ENCODE measurements at regions not wholly inside any gene's neighbourhood (a gene's known extent, or its start where the extent isn't known, plus 50 kb on each side); places are given as distances from the start of the nearest gene placed in this dataset.

DNA sequence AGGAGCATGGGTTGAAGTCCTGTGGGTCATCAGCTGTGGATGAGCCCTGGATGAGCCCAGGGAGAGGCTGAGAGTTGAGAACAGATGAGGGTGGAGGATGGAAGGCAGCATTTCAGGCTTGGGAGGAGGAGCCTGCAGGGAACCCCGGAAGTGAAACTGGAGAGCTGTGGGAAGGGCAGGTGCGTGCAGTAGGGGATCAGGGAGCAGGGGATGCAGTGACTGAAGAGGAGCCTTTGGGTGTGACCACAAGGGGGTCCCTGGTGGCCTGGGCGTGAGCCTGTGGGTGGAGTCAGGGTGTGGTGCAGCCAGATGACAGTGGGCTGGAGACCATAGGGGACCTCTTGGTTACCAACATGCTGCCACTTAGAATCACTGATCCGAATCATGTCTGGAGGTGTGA, 115.5 kb downstream of the PAPOLA start:
- intact Hi-C loops (cut with DNase I): no loop called here
- DNase-seq: no peak
- no peak for ATAC-seq

DNA sequence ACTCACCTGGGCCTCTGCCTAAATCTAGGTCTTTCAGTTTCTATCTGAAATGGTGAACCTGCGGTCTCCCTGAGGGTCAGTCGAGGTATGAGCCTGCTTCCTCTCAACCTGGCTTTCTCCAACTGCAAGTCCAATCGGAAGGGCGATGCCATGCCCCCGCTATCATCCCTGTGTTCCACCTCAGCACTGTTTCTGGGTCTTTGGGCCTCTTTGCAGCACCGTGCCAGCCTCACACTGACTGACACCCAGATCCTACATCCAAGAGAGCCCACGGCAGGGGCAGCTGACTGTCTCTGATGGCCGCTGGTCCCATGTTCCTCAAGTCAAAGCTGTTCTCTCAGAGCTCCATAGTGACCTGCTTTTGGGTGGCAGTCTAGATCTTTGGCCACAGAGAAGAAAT, 120.7 kb downstream of the PAPOLA start:
- no peak for ATAC-seq
- DNase-seq: no peak
- intact Hi-C loops (cut with DNase I): no loop called here

- intact Hi-C loops (cut with DNase I): no loop called here
- DNase-seq (no peak), ATAC-seq (no peak)
Observed at GRCh38 chr14:96623676-96624484, 121.7 kb downstream of the PAPOLA start.

- intact Hi-C loops (cut with DNase I): no loop called here
- no peak for DNase-seq
Observed at GRCh38 chr14:96624661-96625425, 122.7 kb downstream of the PAPOLA start.

DNA sequence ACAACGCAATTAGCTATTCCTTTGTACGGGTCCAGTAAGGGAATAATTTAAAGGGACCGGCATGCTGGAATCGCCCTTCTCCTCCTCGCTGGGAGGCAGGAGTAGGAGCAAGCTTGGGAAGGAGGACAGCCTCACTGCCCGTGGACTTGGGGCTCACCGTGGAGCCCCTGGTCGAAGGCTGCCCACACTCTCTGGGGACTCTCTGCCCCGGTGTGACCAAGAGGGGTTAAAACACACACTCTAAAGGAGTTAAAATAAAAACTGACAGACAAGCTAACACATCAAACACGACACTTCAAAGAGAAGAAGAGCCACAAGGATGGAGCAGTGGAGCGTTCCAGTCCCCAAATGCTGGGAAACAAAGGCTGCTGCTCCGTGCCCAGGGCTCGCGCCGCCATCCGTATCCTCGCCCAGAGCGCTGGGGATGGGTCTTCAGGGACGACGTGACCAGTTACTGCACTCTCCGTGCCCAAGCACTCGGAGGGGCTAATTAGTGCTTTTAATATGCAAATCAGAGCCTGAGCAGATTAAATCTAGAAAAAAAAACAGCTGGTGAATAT, 123.3 kb downstream of the PAPOLA start:
- ATAC-seq (no peak), DNase-seq (no peak)
- intact Hi-C loops (cut with DNase I): no loop called here

More at GRCh38 chr14:96624661-96625425, 122.7 kb downstream of the PAPOLA start:
- ATAC-seq: no peak

GRCh38 chr14:96626121-96626768, 124.1 kb downstream of the PAPOLA start:
- intact Hi-C loops (cut with DNase I): no loop called here
- no peak for ATAC-seq
- DNase-seq: no peak

DNA sequence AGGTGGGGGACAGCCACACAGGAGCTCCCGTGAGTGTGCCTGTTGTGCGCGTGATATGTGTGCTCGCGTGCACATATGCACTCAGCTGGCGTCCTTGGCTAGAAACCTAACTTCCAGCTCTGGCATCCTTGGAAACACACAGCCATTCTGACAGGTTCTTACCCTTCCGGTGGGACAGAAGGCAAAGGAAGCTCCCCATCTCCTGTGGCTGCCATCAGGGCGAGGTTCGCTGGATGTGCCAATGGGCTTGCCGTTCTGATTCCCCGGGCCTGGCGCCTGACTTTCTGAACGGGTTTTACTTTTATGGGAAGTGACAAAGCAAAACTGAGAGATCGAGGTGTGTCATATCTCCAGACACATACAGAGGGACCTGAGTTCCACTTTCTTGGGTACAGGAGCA, 124.7 kb downstream of the PAPOLA start:
- DNase-seq (no peak), ATAC-seq (no peak)
- intact Hi-C loops (cut with DNase I): no loop called here

DNA sequence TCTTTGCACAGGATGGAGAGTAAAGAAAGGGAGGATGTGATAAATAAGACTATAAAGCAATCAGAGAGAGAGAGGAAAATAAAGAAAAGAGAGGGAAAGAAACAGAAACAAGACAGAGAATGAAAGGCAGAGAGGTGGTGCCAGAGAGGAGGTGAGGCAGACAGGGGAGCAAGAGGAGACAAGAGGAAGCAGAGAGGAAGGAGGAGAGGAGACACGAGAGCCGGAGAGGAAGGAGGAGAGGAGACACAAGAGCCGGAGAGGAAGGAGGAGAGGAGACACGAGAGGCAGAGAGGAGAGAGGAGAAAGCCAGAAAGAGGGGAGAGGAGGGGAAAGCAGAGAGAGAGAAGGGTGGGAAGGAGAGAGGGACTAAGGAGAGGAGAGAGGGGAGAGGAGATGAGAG, 125.2 kb downstream of the PAPOLA start:
- DNase-seq: no peak
- no peak for ATAC-seq
- intact Hi-C loops (cut with DNase I): no loop called here

- intact Hi-C loops (cut with DNase I): no loop called here
- ATAC-seq: no peak
- no peak for DNase-seq
Observed at GRCh38 chr14:96627811-96628775, 125.9 kb downstream of the PAPOLA start.

GRCh38 chr14:96629082-96629481, 126.9 kb downstream of the PAPOLA start:
- DNase-seq (no peak), ATAC-seq (no peak)
- intact Hi-C loops (cut with DNase I): no loop called here

- intact Hi-C loops (cut with DNase I): no loop called here
- ATAC-seq (no peak), DNase-seq (no peak)
Observed at GRCh38 chr14:96629558-96630222, 127.5 kb downstream of the PAPOLA start.

- no peak for DNase-seq
- ATAC-seq: no peak
- intact Hi-C loops (cut with DNase I): no loop called here
Observed at GRCh38 chr14:96630281-96630680, 128.1 kb downstream of the PAPOLA start.

DNA sequence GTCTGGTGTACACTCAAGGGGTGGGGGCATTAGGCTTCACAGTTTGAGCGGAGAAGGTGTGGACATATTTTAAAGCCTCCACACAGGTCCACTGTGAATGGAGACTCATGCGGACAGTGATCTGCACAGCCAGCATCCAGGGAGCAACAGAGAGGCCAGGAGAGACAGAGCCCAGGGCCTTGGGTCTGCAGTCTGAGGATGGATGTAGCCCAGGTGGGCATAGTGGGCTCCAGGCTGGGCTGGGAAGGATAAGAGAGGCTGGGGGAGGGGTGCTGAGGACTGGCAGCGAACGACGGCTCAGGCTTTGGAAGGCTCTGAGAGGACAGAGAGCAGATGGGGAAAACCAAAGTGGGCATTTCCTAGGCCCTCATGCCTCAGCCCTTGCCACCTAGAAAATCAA, 128.8 kb downstream of the PAPOLA start:
- DNase-seq (no peak), ATAC-seq (no peak)
- intact Hi-C loops (cut with DNase I): no loop called here

- no peak for DNase-seq
- intact Hi-C loops (cut with DNase I): no loop called here
- no peak for ATAC-seq
Observed at GRCh38 chr14:96631621-96632362, 129.6 kb downstream of the PAPOLA start.

- intact Hi-C loops (cut with DNase I): no loop called here
- ATAC-seq (no peak), DNase-seq (no peak)
Observed at GRCh38 chr14:96632363-96632758, 130.2 kb downstream of the PAPOLA start.

DNA sequence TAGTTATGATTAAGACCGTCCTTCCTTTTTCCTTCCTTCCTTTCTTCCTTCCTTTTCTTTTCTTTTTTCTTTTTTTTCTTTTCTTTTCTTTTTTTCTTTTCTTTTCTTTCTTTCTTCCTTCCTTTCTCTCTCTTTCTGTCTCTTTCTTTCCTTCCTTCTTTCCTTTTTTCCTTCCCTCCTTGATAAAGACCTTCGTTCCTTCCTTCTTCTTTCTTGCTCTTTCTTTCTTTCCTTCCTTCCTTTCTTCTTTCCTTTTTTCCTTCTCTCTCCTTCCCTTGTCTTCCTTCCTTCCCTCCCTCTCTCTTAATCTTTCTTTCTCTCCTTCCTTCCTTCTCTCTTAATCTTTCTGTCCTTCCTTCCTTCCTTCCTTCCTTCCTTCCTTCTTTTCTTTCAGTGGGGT, 130.9 kb downstream of the PAPOLA start:
- intact Hi-C loops (cut with DNase I): no loop called here
- no peak for DNase-seq
- no peak for ATAC-seq

DNA sequence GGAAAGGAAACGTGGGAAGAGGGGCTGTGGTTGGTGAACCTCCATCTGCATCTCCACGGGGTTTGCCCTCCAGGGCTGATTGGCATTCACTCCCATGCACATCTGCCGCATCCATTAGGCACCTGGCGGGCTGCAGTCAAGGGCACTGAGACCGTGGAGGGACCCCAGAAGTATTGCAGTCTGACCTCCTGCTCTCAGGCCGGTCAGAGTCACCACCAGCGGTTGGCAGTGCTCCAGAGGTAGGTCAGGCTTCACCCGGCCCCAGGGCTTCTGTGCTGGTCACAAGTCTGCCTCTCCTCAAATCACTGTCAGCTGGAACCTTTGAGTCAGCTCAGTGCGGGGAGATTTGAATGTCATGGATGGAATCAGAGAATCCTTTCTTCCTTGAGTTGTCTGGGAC, 132.3 kb downstream of the PAPOLA start:
- DNase-seq (no peak), ATAC-seq (no peak)

DNA sequence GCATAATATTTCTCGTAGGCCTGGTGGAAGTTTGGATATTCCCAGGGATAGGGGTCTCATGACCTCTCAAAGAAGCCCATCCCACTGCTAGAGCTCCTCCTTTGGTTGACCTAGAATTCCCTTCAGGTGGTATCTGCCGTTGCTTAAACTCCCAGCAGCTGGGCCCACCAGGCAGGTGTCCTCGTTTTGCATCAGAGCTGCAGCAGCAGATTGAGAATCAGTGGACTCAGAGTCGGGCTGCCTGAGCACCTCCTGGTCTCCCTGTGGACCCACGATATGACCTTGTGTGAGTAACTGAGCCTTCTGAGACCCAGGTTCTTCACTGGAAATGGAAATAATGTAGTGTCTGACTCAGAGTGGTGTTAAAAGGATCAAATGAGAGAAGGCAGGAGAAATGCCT, 132.7 kb downstream of the PAPOLA start:
- intact Hi-C loops (cut with DNase I): no loop called here
- ATAC-seq (no peak), DNase-seq (no peak)

More for the DNA sequence above, 132.3 kb downstream of the PAPOLA start:
- intact Hi-C loops (cut with DNase I): no loop called here

Data from left cardiac atrium (tissue), 4 donors.